KMS-11 (cell line): ENCODE measurements at regions not wholly inside any gene's neighbourhood (a gene's known extent, or its start where the extent isn't known, plus 50 kb on each side); places are given as distances from the start of the nearest gene placed in this dataset.
"Not testable (repeated sequence)": the region's sequence is repeated elsewhere in the genome, so short reads cannot be mapped to it uniquely, and the experiment has no call there.

Experiments used
- H2AFZ ChIP-seq: fragments of 200-600 bp; sonication (generic); 2 replicates; pipeline ENCODE4 v1.6.1; 2016; ENCODE audit warnings: antibody characterized with exemption, mixed run types, low read depth
- H3K27ac ChIP-seq: fragments of 200-600 bp; sonication (generic); 2 replicates; pipeline ENCODE4 v1.6.1; 2016; ENCODE audit warnings: mild to moderate bottlenecking, mixed run types
- H3K27me3 ChIP-seq: fragments of 200-600 bp; sonication (generic); 2 replicates; pipeline ENCODE4 v1.6.1; 2017; ENCODE audit warnings: mild to moderate bottlenecking, low read depth, mixed run types, moderate library complexity; ENCODE audit not compliant: insufficient read depth
- H3K36me3 ChIP-seq: fragments of 200-600 bp; sonication (generic); 2 replicates; pipeline ENCODE4 v1.6.1; 2017; ENCODE audit warnings: mild to moderate bottlenecking, mixed run types; ENCODE audit not compliant: insufficient read depth
- H3K4me1 ChIP-seq: fragments of 200-600 bp; sonication (generic); 2 replicates; pipeline ENCODE4 v1.6.1; 2016; ENCODE audit warnings: mild to moderate bottlenecking, low read depth, mixed run types; ENCODE audit not compliant: poor library complexity, severe bottlenecking
- H3K4me2 ChIP-seq: fragments of 200-600 bp; sonication (generic); 2 replicates; pipeline ENCODE4 v1.7.0; 2016; ENCODE audit warnings: mild to moderate bottlenecking, mixed run types
- H3K4me3 ChIP-seq: fragments of 200-600 bp; sonication (generic); IDR thresholded peaks from 2 replicates; pipeline ENCODE4 v1.6.1; 2017; ENCODE audit warnings: low read depth, low read length, mixed read lengths; ENCODE audit not compliant: insufficient read depth
- H3K79me2 ChIP-seq: fragments of 200-600 bp; sonication (generic); 2 replicates; pipeline ENCODE4 v1.6.1; 2016; ENCODE audit warnings: low read depth, mixed run types; ENCODE audit not compliant: insufficient read depth
- H3K9ac ChIP-seq: fragments of 200-600 bp; sonication (generic); 2 replicates; pipeline ENCODE4 v1.6.1; 2016; ENCODE audit warnings: mild to moderate bottlenecking, mixed run types
- H4K20me1 ChIP-seq: fragments of 200-600 bp; sonication (generic); 2 replicates; pipeline ENCODE4 v1.6.1; 2016; ENCODE audit warnings: mild to moderate bottlenecking, mixed run types; ENCODE audit not compliant: insufficient read depth
- TF ChIP-seq, protein P1 (sequence below): fragments of 200-600 bp; sonication (generic); conservative IDR thresholded peaks from 2 replicates; pipeline ENCODE4 v1.6.1; 2017; ENCODE audit warnings: low read depth, mild to moderate bottlenecking, antibody characterized with exemption, low read length, moderate library complexity, mixed read lengths

DNA sequence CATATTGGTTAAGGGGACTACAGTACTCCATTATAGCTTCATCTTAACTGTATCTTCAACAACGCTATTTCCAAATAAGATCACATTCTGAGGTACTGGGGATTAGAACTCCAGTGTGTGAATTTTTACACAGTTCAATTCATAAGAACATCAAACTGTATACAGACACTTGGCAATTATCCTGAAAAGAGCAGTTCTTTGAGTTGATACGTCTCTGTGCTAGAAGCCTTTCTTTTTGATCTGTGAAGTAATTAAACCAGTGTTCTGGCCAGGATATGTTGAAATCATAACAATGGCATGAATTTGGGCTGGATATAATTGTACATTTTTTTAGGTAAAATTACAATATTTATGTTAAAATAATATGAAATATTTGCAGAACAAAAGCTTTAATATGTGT, 93.5 kb upstream of the ITPRID2 start:
- H3K4me1 ChIP-seq: no peaks in the 10 kb centered on the region
- no peaks in the 10 kb centered on the region for H3K79me2 ChIP-seq
- H3K9ac ChIP-seq: no peak overlapping the region
- TF ChIP-seq, protein P1, sequence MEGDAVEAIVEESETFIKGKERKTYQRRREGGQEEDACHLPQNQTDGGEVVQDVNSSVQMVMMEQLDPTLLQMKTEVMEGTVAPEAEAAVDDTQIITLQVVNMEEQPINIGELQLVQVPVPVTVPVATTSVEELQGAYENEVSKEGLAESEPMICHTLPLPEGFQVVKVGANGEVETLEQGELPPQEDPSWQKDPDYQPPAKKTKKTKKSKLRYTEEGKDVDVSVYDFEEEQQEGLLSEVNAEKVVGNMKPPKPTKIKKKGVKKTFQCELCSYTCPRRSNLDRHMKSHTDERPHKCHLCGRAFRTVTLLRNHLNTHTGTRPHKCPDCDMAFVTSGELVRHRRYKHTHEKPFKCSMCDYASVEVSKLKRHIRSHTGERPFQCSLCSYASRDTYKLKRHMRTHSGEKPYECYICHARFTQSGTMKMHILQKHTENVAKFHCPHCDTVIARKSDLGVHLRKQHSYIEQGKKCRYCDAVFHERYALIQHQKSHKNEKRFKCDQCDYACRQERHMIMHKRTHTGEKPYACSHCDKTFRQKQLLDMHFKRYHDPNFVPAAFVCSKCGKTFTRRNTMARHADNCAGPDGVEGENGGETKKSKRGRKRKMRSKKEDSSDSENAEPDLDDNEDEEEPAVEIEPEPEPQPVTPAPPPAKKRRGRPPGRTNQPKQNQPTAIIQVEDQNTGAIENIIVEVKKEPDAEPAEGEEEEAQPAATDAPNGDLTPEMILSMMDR: no peak
- H3K27ac ChIP-seq: no peak overlapping the region
- H3K36me3 ChIP-seq: no peaks in the 10 kb centered on the region
- H2AFZ ChIP-seq: no peak overlapping the region
- no peaks in the 10 kb centered on the region for H3K27me3 ChIP-seq
- no peaks in the 10 kb centered on the region for H4K20me1 ChIP-seq
- H3K4me2 ChIP-seq: no peak overlapping the region
- H3K4me3 ChIP-seq: no peak overlapping the region

DNA sequence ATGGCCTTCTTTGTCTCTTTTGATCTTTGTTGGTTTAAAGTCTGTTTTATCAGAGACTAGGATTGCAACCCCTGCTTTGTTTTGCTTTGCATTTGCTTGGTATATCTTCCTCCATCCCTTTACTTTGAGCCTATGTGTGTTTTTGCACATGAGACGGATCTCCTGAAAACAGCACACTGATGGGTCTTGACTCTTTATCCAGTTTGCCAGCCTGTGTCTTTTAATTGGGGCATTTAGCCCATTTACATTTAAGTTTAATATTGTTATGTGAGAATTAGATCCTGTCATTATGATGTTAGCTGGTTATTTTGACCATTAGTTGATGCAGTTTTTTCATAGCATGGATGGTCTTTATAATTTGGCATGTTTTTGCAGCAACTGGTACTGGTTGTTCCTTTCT, 89.2 kb upstream of the ITPRID2 start:
- not testable (repeated sequence) for H3K9ac ChIP-seq, H4K20me1 ChIP-seq, H3K4me1 ChIP-seq, H2AFZ ChIP-seq, H3K36me3 ChIP-seq, H3K4me3 ChIP-seq, H3K27me3 ChIP-seq, H3K79me2 ChIP-seq, H3K27ac ChIP-seq, H3K4me2 ChIP-seq

DNA sequence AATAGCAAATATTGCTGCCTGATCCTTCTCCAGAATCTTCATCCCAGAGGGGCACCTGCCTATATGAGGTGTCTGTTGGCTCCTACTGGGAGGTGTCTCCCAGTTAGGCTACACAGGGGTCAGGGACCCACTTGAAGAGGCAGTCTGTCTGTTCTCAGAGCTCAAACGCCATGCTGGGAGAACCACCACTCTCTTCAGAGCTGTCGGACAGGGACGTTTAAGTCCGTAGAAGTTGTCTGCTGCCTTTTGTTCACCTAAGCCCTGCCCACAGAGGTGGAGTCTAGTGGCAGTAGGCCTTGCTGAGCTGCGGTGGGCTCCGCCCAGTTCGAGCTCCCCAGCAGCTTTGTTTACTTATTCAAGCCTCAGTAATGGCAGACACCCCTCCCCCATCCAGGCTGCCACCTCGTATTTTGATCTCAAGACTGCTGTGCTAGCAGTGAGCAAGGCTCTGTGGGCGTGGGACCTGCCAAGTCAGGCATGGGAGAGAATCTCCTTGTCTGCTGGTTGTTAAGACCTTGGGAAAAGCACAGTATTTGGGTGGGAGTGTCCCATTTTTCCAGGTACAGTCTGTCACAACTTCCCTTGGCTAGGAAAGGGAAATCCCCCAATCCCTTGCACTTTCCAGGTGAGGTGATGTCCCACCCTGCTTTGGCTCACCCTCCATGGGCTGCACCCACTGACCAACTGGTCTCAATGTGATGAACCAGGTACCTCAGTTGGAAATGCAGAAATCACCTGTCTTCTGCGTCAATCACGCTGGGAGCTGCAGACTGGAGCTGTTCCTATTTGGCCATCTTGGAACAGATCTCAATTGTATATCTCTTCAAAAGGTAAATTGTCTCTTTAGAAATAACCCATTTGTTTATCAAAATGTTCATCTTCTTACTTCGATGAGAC, 87.4 kb upstream of the ITPRID2 start:
- H3K9ac ChIP-seq, H4K20me1 ChIP-seq, H3K4me1 ChIP-seq, H3K36me3 ChIP-seq, H3K4me3 ChIP-seq, H2AFZ ChIP-seq, H3K4me2 ChIP-seq, H3K27me3 ChIP-seq, H3K79me2 ChIP-seq, H3K27ac ChIP-seq: not testable (repeated sequence)

DNA sequence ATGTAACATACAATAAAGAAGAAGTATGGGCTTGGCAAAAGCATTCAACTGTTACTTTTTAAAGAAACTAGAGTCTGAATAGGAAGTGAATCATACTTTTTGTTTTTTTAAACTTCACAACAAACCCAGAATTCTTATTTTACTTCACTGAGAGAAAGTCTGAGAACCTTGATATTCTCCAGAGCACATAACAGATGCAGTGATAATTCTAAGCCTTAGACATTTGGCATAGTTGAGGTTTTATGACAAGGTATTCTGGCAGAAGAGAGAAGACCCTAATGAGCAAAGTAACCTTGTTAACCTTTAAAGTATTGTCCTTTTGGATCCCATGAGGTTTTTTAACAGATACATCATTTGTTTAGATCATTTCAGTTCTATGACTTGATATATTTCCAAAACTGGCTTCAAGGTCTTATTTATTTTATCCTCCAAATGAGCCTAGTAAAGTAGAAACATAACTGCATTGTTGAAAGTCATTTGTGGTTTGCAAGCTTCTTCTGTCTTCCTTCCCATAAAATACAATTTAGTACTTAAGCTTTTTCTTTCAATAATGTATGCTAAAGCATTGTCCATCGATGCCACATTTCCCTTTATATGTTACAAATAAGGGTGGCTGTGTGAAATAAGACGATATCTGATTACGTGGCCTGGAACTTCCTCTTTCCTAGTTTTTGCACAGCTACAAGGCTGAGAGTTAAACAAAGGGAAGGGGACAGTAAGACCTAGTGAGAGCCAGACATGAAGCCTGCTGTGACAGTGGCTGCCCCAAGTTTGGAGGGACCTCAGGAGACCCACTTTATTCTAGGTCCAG, 86.1 kb upstream of the ITPRID2 start:
- Histone ChIP-seq H3K9ac (no peak overlapping the region), H3K4me1 (no peaks in the 10 kb centered on the region), H3K79me2 (no peaks in the 10 kb centered on the region), H3K36me3 (no peaks in the 10 kb centered on the region), H4K20me1 (no peaks in the 10 kb centered on the region), H3K4me3 (no peak overlapping the region), H3K4me2 (no peak overlapping the region), H3K27ac (no peak overlapping the region), H2AFZ (no peak overlapping the region), H3K27me3 (no peaks in the 10 kb centered on the region)
- TF ChIP-seq, protein P1: no peak

DNA sequence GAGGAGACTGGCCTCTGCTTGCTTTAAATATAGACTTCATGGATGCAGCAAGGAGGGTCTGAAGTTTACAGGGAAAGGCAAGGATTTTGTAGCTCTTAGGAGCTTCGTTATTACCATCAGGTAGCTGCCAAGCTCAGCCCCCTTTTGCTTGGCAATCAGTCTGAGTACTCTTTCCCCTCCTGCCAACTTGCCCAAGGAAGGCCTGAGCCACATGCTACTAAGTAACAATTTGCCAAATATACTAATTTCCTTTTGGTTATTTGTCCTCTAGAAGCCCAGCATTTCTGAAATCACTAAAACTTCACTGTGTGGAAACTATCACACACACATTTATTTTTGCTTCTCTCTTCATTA, 85.5 kb upstream of the ITPRID2 start:
- TF ChIP-seq, protein P1: no peak
- Histone ChIP-seq H3K4me3 (no peak overlapping the region), H3K4me2 (no peak overlapping the region), H3K27me3 (no peaks in the 10 kb centered on the region), H4K20me1 (no peaks in the 10 kb centered on the region), H3K4me1 (no peaks in the 10 kb centered on the region), H3K9ac (no peak overlapping the region), H3K79me2 (no peaks in the 10 kb centered on the region), H3K27ac (no peak overlapping the region), H2AFZ (no peak overlapping the region), H3K36me3 (no peaks in the 10 kb centered on the region)
